ENCODE measurements at regions not wholly inside any gene's neighbourhood (a gene's known extent, or its start where the extent isn't known, plus 50 kb on each side); places are given as distances from the start of the nearest gene placed in this dataset.

DNA sequence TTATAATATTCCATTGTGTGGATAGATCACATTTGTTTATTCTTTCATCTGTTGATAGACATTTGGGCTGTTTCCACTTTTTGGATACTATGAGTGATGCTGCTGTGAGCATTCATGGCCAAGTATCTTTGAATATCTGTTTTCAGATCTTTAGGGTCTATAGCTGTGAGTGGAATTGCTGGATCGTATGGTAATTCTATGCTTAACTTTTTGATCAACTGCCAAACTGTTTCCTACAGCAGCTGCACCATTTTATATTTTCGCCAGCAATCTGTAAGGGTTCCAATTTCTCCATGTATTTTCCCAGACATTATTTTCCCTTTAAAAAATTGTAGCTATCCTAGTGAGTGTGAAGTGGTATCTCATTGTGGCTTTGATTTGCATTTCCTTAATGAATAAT, 238.1 kb downstream of the AACS start:
- TF ChIP-seq CTCF (IDR thresholded peaks at IDR 0.05) (no peak), EZH2 (IDR thresholded peaks at IDR 0.05; ENCODE audit: borderline replicate concordance, insufficient read depth, low read depth, low read length, poor library complexity, severe bottlenecking) (no peak)

Data from B cell (primary cell).